ENCODE measurements at regions not wholly inside any gene's neighbourhood (a gene's known extent, or its start where the extent isn't known, plus 50 kb on each side); places are given as distances from the start of the nearest gene placed in this dataset.

DNA sequence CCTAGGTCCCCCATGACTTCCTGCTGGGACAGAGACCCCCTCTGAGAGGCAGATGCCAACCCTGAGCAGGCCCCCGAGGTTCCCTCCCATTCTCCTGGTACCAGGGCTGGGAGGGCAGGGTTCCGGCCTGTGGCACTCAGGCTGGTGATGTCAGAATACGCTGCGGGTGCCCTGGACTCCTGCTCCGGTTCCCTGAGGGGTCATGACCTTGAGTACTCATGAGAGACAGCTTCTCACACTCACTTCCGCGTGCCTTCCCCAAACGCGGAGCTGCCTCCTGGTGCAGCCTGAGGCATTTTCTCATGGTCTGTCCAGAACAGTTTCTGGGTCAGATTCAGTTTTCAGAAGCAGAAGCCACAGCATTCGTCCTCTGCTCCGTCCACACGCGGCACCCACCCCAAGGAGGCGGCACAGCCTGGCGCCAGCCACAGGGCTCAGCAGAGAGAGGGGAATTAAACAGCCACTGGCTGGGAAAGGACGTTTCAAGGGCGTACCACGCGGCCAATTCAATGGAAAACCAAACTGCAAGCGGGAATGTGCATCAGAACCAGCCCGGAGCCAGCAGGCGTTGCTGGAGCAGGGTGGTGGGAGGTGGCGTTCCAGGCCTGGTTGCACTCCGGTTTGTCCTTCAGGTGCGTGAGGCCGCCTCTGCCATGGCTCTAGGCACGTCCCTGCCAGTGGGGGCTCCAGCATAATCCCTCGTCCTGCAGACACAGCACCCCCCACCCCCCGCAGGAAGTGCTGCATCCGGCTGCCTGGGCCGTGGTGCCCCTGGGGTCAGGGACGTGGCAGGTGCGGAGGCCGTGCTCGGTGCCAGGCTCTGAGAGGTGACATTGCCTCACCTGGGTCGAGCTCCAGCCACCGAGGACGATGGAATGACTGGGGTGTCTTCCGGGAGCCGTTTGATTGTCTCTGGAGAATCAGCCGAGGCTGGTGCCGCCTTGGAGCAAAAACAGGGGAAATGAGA, 58.3 kb upstream of the BHLHE23 start (continued):
- TF ChIP-seq ZNF324 (CRISPR knock-in tag; IDR thresholded peaks at IDR 0.05) = no peak

DNA sequence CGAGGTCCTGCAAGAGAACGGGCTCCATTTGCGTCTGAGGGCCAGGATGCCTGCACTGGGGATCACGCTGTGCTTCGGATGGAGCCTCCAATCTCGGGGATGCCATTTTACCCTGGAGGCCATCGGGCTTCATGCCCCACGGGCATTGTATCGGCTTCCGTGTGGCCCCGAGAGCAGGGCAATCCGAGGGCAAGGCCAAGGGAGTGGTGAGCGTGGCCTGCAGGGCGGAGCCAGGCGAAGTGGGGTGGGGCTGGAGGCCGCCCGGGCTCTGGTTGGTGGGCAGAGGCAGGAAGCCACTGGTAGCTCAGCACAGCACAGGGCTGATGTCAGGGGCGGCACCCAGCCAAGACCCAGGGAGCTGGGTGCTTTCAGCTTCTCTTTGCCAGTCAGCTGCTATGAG, 57.5 kb upstream of the BHLHE23 start:
- BruUV-seq (replicated peaks) = no TSS peak
- ChIA-PET POLR2A (interaction anchor here (0.5 kb wide), 1 partner anchor 17 kb away, joined by 3 read pairs; no protein-coding TSS in a partner anchor), CTCF (ENCODE audit: low intra/inter-chr PET ratio) (no interaction called here)
- Histone ChIP-seq H3K79me2 (ENCODE audit: control insufficient read depth, insufficient read depth, low read length) (no peaks in the 10 kb centered on the region), H2AFZ (ENCODE audit: low read depth, low read length) (no peak overlapping the region), H3K27me3 (ENCODE audit: control insufficient read depth in 2 of 2, insufficient read depth in 2 of 2, low read length in 2 of 2) (peaks cover 26 to 81% of the 10 kb centered on the region in 2 experiments), H4K20me1 (replicated peaks; ENCODE audit: control insufficient read depth, insufficient read depth, low read length) (peaks cover 16% of the 10 kb centered on the region), H3K4me2 (ENCODE audit: insufficient read depth, low read length) (no peak overlapping the region), H3K4me1 (replicated peaks in 1 of 2; ENCODE audit: control insufficient read depth in 2 of 2, insufficient read depth in 2 of 2, low read length in 2 of 2) (peaks cover 0 to 13% of the 10 kb centered on the region in 2 experiments; a peak in 1 of 5 replicates), H3K9me1 (ENCODE audit: control insufficient read depth, insufficient read depth, low read length) (no peaks in the 10 kb centered on the region), H3K9ac (ENCODE audit: insufficient read depth in 1 of 2, low read depth in 2 of 2, low read length in 2 of 2) (no peak overlapping the region), H3K36me3 (ENCODE audit: control insufficient read depth, insufficient read depth, low read length) (no peaks in the 10 kb centered on the region), H3K27ac (ENCODE audit: extremely low read depth, low read depth, low read length) (no peak overlapping the region), H3K9me3 (replicated peaks; ENCODE audit: control insufficient read depth, insufficient read depth, low read depth, low read length) (no peaks in the 10 kb centered on the region), H3K4me3 (no peak overlapping the region)
- 2% methylated on average over 16 of the region's 18 CpGs for WGBS (ENCODE audit: insufficient coverage, low coverage, missing lambda C conversion rate)
- DNase-seq (ENCODE audit: extremely low read depth in 1 of 4, low spot score in 3 of 4) = peak in 2 of 4 experiments; percentile 33 to 37
- ATAC-seq = no peak
- intact Hi-C loops (cut with micrococcal nuclease) (no loop called here), in situ Hi-C loops (cut with MboI) (no loop called here)
- no peak for FAIRE-seq
- TF ChIP-seq BMI1 (IDR thresholded peaks at IDR 0.05; ENCODE audit: low read length) (no peak), E2F6 (IDR thresholded peaks at IDR 0.05; ENCODE audit: borderline replicate concordance in 1 of 2, extremely low read depth in 1 of 2, insufficient read depth in 1 of 2, insufficient read length in 1 of 2, low read depth in 1 of 2, low read length in 1 of 2, poor library complexity in 1 of 2, severe bottlenecking in 1 of 2) (no peak), GMEB1 (CRISPR knock-in tag; IDR thresholded peaks at IDR 0.05) (no peak), VEZF1 (CRISPR knock-in tag; IDR thresholded peaks at IDR 0.05) (no peak), XRCC3 (IDR thresholded peaks at IDR 0.05) (no peak), RUNX1 (IDR thresholded peaks at IDR 0.05; ENCODE audit: low read depth) (no peak), ZNF143 (CRISPR knock-in tag; IDR thresholded peaks at IDR 0.05) (no peak), ARHGAP35 (IDR thresholded peaks at IDR 0.05; ENCODE audit: partially characterized antibody) (no peak), CBFB (CRISPR knock-in tag; IDR thresholded peaks at IDR 0.05) (no peak)
- TF ChIP-seq, protein P1, sequence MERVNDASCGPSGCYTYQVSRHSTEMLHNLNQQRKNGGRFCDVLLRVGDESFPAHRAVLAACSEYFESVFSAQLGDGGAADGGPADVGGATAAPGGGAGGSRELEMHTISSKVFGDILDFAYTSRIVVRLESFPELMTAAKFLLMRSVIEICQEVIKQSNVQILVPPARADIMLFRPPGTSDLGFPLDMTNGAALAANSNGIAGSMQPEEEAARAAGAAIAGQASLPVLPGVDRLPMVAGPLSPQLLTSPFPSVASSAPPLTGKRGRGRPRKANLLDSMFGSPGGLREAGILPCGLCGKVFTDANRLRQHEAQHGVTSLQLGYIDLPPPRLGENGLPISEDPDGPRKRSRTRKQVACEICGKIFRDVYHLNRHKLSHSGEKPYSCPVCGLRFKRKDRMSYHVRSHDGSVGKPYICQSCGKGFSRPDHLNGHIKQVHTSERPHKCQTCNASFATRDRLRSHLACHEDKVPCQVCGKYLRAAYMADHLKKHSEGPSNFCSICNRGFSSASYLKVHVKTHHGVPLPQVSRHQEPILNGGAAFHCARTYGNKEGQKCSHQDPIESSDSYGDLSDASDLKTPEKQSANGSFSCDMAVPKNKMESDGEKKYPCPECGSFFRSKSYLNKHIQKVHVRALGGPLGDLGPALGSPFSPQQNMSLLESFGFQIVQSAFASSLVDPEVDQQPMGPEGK (CRISPR knock-in tag; IDR thresholded peaks at IDR 0.05; ENCODE audit: borderline replicate concordance) = no peak
- TF ChIP-seq, protein P2, sequence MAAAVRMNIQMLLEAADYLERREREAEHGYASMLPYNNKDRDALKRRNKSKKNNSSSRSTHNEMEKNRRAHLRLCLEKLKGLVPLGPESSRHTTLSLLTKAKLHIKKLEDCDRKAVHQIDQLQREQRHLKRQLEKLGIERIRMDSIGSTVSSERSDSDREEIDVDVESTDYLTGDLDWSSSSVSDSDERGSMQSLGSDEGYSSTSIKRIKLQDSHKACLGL (CRISPR knock-in tag; IDR thresholded peaks at IDR 0.05; ENCODE audit: borderline replicate concordance, poor library complexity, severe bottlenecking) = no peak

All from K562 (cell line).